Hepatocyte (in vitro differentiated cells): ENCODE measurements at regions not wholly inside any gene's neighbourhood (a gene's known extent, or its start where the extent isn't known, plus 50 kb on each side); places are given as distances from the start of the nearest gene placed in this dataset.
"Not testable (repeated sequence)": the region's sequence is repeated elsewhere in the genome, so short reads cannot be mapped to it uniquely, and the experiment has no call there.

Experiments used
- DNase-seq: peaks from one replicate; pipeline ENCODE4 v3.0.0-alpha.2; 2016; ENCODE audit warnings: low spot score
- H2AFZ ChIP-seq: fragments of 200-600 bp; sonication (generic); 2 replicates; pipeline ENCODE4 v1.6.0; 2016; ENCODE audit warnings: antibody characterized with exemption, mild to moderate bottlenecking
- H3K27ac ChIP-seq: fragments of 200-600 bp; sonication (generic); 2 replicates; pipeline ENCODE4 v1.5.1; 2016; ENCODE audit warnings: mild to moderate bottlenecking
- H3K27me3 ChIP-seq: fragments of 200-600 bp; sonication (generic); 2 replicates; pipeline ENCODE4 v1.6.1; 2016
- H3K36me3 ChIP-seq: fragments of 200-600 bp; sonication (generic); replicated peaks from 2 replicates; pipeline ENCODE4 v1.5.1; 2016; ENCODE audit warnings: low read depth; ENCODE audit not compliant: insufficient read depth
- H3K4me1 ChIP-seq: fragments of 200-600 bp; sonication (generic); 2 replicates; pipeline ENCODE4 v1.5.1; 2016; ENCODE audit warnings: mild to moderate bottlenecking, moderate library complexity; ENCODE audit not compliant: insufficient read depth
- H3K4me2 ChIP-seq: fragments of 200-600 bp; sonication (generic); 2 replicates; pipeline ENCODE4 v1.6.0; 2016
- H3K4me3 ChIP-seq: fragments of 200-600 bp; sonication (generic); 2 replicates; pipeline ENCODE4 v1.5.1; 2016; ENCODE audit warnings: mild to moderate bottlenecking
- H3K79me2 ChIP-seq: fragments of 200-600 bp; sonication (generic); 2 replicates; pipeline ENCODE4 v1.6.0; 2017; ENCODE audit warnings: mild to moderate bottlenecking
- H3K9me2 ChIP-seq: fragments of 200-600 bp; sonication (generic); replicated peaks from 2 replicates; pipeline ENCODE4 v1.6.0; 2017; ENCODE audit warnings: mild to moderate bottlenecking; ENCODE audit not compliant: insufficient read depth
- H3K9me3 ChIP-seq: fragments of 200-600 bp; sonication (generic); 2 replicates; pipeline ENCODE4 v1.5.1; 2016; ENCODE audit warnings: low read depth, mild to moderate bottlenecking
- H4K20me1 ChIP-seq: fragments of 200-600 bp; sonication (generic); 2 replicates; pipeline ENCODE4 v1.6.0; 2016; ENCODE audit warnings: mild to moderate bottlenecking; ENCODE audit not compliant: insufficient read depth, poor library complexity, severe bottlenecking
- EZH2 ChIP-seq: fragments of 200-600 bp; sonication (generic); IDR thresholded peaks from 2 replicates; pipeline ENCODE4 v1.6.1; 2016; ENCODE audit warnings: antibody characterized with exemption, mild to moderate bottlenecking, borderline replicate concordance
- EZH2phosphoT487 ChIP-seq: fragments of 200-600 bp; sonication (generic); IDR thresholded peaks from one replicate; pipeline ENCODE4 v1.6.1; 2018; ENCODE audit warnings: antibody characterized with exemption, mild to moderate bottlenecking, low read depth, moderate library complexity; ENCODE audit not compliant: unreplicated experiment, severe bottlenecking
- WGBS: methylation state at CpG from one replicate; pipeline ENCODE4 v1.1.6; 2016; ENCODE audit warnings: low lambda C conversion rate; ENCODE audit errors: missing lambda C conversion rate; 5-methylcytosine and 5-hydroxymethylcytosine counted together
- TF ChIP-seq, protein P1 (sequence below): fragments of 200-600 bp; sonication (generic); IDR thresholded peaks from 2 replicates; pipeline ENCODE4 v1.5.1; 2016; ENCODE audit warnings: antibody characterized with exemption, mild to moderate bottlenecking; ENCODE audit not compliant: poor library complexity

GRCh38 chr6:27601668-27602254, 128.9 kb upstream of the ZNF184 start:
- Histone ChIP-seq H4K20me1 (no peaks in the 10 kb centered on the region), H3K4me2 (peak overlapping the region; percentile 80), H3K4me3 (peak overlapping the region; percentile 20), H3K9me3 (no peaks in the 10 kb centered on the region), H3K9me2 (no peaks in the 10 kb centered on the region), H3K79me2 (no peaks in the 10 kb centered on the region), H3K4me1 (no peaks in the 10 kb centered on the region), H3K27me3 (peaks cover 34% of the 10 kb centered on the region), H3K36me3 (no peaks in the 10 kb centered on the region), H3K27ac (no peak overlapping the region), H2AFZ (peak overlapping the region; percentile 72)
- WGBS: 2% methylated on average over 23 of the region's 23 CpGs
- DNase-seq: peak; percentile 40
- TF ChIP-seq EZH2 (no peak), EZH2phosphoT487 (no peak)
- TF ChIP-seq, protein P1, sequence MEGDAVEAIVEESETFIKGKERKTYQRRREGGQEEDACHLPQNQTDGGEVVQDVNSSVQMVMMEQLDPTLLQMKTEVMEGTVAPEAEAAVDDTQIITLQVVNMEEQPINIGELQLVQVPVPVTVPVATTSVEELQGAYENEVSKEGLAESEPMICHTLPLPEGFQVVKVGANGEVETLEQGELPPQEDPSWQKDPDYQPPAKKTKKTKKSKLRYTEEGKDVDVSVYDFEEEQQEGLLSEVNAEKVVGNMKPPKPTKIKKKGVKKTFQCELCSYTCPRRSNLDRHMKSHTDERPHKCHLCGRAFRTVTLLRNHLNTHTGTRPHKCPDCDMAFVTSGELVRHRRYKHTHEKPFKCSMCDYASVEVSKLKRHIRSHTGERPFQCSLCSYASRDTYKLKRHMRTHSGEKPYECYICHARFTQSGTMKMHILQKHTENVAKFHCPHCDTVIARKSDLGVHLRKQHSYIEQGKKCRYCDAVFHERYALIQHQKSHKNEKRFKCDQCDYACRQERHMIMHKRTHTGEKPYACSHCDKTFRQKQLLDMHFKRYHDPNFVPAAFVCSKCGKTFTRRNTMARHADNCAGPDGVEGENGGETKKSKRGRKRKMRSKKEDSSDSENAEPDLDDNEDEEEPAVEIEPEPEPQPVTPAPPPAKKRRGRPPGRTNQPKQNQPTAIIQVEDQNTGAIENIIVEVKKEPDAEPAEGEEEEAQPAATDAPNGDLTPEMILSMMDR: no peak

DNA sequence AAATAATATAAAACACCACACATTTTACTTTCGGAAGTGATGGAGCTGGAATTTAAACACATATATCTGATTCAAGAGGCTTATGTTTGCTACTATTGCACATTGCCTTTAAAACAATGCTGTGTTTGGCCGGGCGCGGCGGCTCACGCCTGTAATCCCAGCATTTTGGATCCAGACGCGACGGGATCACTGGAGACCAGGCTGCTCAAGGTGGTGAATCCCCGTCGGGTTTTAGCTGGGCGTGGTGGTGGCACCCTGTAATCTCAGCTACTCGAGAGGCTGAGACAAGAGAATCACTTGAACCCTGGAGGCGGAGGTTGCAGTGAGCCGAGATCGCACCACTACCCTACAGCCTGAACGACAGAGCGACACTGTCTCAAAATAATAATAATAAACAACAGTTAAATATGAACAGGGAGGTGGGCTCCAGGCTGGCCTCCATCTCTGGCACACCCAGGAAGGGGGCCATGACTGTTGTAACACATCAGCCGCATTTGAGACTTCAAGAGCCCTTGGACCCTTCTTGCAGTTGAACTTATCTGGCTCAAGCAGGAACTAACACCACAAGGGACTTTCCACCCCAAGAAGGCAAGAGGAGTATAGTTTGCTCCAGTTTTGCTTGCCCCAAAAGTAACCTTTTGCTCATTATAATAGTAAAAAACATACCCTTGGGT, 127.1 kb upstream of the ZNF184 start:
- Histone ChIP-seq H2AFZ (no peak overlapping the region), H3K36me3 (no peaks in the 10 kb centered on the region), H3K9me3 (no peaks in the 10 kb centered on the region), H3K27me3 (peaks cover 37% of the 10 kb centered on the region), H3K4me2 (no peak overlapping the region), H3K4me1 (no peaks in the 10 kb centered on the region), H4K20me1 (no peaks in the 10 kb centered on the region), H3K27ac (no peak overlapping the region), H3K4me3 (no peak overlapping the region), H3K9me2 (no peaks in the 10 kb centered on the region), H3K79me2 (no peaks in the 10 kb centered on the region)
- no peak for DNase-seq
- TF ChIP-seq EZH2: no peak
- TF ChIP-seq, protein P1: no peak
- TF ChIP-seq EZH2phosphoT487: no peak
- WGBS: 96% methylated on average over 19 of the region's 19 CpGs

GRCh38 chr6:27597031-27597567, 124.2 kb upstream of the ZNF184 start:
- DNase-seq, H3K4me2 ChIP-seq, H3K79me2 ChIP-seq, H3K36me3 ChIP-seq, H3K9me2 ChIP-seq, H3K4me3 ChIP-seq, H3K9me3 ChIP-seq, H3K4me1 ChIP-seq, H3K27ac ChIP-seq, H2AFZ ChIP-seq, H4K20me1 ChIP-seq: not testable (repeated sequence)
- 69% methylated on average over 13 of the region's 13 CpGs for whole genome bisulfite sequencing
- H3K27me3 ChIP-seq: peaks cover 46% of the 10 kb centered on the region

DNA sequence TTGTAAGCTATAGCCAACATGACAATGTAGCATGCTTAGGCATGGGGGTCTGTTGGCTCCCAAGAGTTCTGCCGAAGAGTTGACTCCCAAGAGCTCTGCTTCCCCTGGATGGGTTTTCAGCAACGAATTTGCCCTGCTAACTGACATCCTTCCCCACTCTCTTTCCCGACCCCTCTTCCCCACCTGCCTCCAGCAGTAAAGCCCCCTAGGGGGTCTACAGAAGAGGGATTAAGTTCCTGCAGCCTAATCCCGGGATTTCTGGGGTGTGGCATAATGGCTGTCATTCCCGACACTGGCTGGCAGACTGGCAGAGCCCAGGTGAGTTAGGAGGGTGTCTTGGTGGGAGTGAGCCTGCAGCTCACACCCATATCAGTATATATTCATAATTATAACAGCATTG, 121.0 kb upstream of the ZNF184 start:
- Histone ChIP-seq H3K36me3 (no peaks in the 10 kb centered on the region), H3K79me2 (no peaks in the 10 kb centered on the region), H2AFZ (no peak overlapping the region), H4K20me1 (no peaks in the 10 kb centered on the region), H3K9me3 (no peaks in the 10 kb centered on the region), H3K4me1 (no peaks in the 10 kb centered on the region), H3K27ac (no peak overlapping the region), H3K4me3 (no peak overlapping the region), H3K27me3 (peaks cover 39% of the 10 kb centered on the region), H3K9me2 (no peaks in the 10 kb centered on the region), H3K4me2 (peak overlapping the region; percentile 79)
- no peak for DNase-seq
- TF ChIP-seq, protein P1: no peak
- TF ChIP-seq EZH2phosphoT487 (no peak), EZH2 (no peak)
- WGBS: 20% methylated on average over 5 of the region's 5 CpGs
